ENCODE measurements at regions not wholly inside any gene's neighbourhood (a gene's known extent, or its start where the extent isn't known, plus 50 kb on each side); places are given as distances from the start of the nearest gene placed in this dataset.
A peak's percentile ranks its signal among the peaks of the same experiment; 100 is the strongest.

DNA sequence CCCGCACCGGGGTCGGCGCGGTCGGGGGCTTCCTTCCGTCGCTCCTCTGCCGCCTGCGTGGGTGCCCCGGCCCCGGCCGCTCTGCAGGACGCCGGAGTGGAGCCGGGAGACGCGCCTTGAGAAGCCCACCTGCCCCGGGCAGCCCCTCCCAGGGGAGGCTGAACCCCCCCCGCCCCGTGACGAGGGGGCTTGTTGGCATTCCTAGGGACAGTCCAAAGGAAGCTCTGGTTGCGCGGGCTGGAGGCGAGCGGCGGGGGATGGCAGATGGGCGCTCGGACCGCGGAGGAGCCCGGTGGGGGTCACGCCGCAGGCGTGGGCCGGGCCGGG is 133.5 kb upstream of the MGAT5 start:
- ChIA-PET POLR2A (interaction anchor here (0.7 to 1.6 kb wide), 3 partner anchors 35 to 291 kb away, joined by 3 to 4 read pairs (median 3); no protein-coding TSS in a partner anchor), CTCF (interaction anchor here (0.8 to 6.6 kb wide), 11 partner anchors 12 to 331 kb away, joined by 3 to 156 read pairs (median 8); no protein-coding TSS in a partner anchor)
- no peak for DNase-seq (ENCODE audit: extremely low spot score)
- TF ChIP-seq, protein P1, sequence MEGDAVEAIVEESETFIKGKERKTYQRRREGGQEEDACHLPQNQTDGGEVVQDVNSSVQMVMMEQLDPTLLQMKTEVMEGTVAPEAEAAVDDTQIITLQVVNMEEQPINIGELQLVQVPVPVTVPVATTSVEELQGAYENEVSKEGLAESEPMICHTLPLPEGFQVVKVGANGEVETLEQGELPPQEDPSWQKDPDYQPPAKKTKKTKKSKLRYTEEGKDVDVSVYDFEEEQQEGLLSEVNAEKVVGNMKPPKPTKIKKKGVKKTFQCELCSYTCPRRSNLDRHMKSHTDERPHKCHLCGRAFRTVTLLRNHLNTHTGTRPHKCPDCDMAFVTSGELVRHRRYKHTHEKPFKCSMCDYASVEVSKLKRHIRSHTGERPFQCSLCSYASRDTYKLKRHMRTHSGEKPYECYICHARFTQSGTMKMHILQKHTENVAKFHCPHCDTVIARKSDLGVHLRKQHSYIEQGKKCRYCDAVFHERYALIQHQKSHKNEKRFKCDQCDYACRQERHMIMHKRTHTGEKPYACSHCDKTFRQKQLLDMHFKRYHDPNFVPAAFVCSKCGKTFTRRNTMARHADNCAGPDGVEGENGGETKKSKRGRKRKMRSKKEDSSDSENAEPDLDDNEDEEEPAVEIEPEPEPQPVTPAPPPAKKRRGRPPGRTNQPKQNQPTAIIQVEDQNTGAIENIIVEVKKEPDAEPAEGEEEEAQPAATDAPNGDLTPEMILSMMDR (IDR thresholded peaks at IDR 0.05; ENCODE audit: control extremely low read depth, extremely low read depth, low read depth, missing control alignments) = no peak

DNA sequence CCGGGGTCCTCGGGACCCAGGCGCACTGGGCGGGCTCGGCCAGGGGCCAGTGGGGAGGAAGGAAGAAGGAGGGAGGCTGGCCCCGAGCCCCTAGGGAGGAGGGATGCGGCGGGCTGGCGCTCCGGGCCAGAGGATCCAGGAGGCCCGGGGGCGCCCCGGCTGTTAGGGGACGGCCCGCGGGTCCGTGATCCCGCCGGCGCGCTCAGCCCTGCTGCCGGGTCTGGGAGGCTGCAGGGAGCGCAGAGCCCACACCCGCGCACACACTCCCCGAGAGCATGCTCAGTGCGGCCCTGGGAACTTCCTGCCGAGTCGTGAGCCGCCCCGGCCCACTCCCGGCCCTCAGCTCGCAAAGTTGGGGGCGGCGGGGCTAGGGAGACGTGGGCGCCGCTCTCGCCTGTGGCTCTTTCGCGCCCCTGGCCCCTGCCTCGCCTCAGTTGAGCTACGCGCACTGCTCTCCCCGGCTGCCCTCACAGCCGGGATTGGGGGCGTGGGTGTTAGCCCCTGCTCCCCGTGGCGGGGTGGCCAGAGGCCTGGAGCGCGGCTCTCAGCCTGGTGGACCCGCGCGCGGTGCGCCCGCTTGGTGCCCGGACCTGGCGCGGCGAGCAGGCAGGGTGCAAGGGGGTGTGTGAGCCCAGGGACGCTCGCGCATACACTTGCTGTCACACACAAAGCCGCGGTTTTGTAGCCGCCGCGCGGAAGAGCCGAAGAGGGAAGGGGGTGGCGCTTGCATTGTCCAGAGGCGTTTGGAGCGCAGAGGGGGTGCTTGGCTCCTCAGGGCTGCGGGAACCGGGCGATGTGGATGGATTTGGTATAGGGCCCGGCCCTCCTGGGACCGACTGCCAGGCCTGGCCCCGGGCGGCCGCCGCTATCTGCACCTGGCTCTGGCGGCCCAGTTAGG is 132.9 kb upstream of the MGAT5 start:
- POLR2A ChIA-PET = interaction anchor here (1.6 kb wide), 1 partner anchor 35 kb away, joined by 3 read pairs; no protein-coding TSS in a partner anchor
- DNase-seq (ENCODE audit: extremely low spot score) = peak; percentile 86
- TF ChIP-seq, protein P1 (IDR thresholded peaks at IDR 0.05; ENCODE audit: control extremely low read depth, extremely low read depth, low read depth, missing control alignments) = no peak
- CTCF ChIA-PET = interaction anchor here (1.0 to 6.6 kb wide), 8 partner anchors 11 to 292 kb away, joined by 3 to 156 read pairs (median 18); no protein-coding TSS in a partner anchor

DNA sequence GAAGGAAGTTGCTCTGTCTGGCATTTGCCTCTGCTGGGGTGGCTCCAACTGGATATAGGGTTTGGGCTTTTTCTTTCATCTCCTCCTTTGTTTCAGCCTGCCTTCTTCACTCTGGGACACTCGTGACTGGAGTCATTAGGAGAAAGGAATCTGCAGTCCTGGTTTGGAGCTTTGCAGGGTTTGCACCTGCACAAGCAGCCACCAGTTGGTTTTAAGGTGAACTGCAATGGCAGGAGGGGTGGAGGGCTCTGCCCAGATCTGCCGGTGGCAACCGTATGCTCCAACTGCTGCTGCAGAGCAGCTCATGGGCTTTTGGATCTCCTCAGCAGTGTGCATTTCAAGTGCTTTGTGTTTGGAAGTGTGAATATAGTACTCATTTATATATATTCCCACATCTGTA is 131.3 kb upstream of the MGAT5 start:
- ChIA-PET CTCF (interaction anchor here (1.1 to 2.7 kb wide), 4 partner anchors 9 to 290 kb away, joined by 4 to 12 read pairs (median 8); no protein-coding TSS in a partner anchor), POLR2A (interaction anchor here (0.6 kb wide), 1 partner anchor 14 kb away, joined by 3 read pairs; no protein-coding TSS in a partner anchor)
- TF ChIP-seq, protein P1 (IDR thresholded peaks at IDR 0.05; ENCODE audit: control extremely low read depth, extremely low read depth, low read depth, missing control alignments) = no peak
- no peak for DNase-seq (ENCODE audit: extremely low spot score)

DNA sequence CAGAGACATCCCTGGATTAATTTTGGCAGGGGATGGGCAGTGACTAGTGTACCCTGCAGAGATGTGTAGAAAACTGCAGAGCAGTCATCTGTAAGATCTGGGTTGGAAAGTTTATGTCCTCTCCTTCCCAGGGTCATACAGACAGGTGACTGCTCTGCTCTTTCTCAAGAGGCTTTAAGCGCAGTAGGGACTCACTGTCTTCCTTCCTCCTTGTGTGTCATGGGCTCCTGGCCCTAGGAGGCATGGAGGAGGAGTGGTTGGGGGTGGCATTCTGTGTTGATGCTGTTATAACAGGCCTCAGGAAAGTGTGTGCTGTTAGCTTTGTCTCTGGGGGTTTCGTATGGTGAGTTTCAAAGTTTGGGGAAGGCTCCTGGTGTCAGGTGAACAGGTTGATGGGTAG is 130.5 kb upstream of the MGAT5 start:
- CTCF ChIA-PET = interaction anchor here (0.7 to 2.7 kb wide), 7 partner anchors 14 to 328 kb away, joined by 3 to 12 read pairs (median 4); partner anchors contain the start of gene MGAT5
- POLR2A ChIA-PET = no interaction called here
- TF ChIP-seq, protein P1 (IDR thresholded peaks at IDR 0.05; ENCODE audit: control extremely low read depth, extremely low read depth, low read depth, missing control alignments) = no peak
- no peak for DNase-seq (ENCODE audit: extremely low spot score)

DNA sequence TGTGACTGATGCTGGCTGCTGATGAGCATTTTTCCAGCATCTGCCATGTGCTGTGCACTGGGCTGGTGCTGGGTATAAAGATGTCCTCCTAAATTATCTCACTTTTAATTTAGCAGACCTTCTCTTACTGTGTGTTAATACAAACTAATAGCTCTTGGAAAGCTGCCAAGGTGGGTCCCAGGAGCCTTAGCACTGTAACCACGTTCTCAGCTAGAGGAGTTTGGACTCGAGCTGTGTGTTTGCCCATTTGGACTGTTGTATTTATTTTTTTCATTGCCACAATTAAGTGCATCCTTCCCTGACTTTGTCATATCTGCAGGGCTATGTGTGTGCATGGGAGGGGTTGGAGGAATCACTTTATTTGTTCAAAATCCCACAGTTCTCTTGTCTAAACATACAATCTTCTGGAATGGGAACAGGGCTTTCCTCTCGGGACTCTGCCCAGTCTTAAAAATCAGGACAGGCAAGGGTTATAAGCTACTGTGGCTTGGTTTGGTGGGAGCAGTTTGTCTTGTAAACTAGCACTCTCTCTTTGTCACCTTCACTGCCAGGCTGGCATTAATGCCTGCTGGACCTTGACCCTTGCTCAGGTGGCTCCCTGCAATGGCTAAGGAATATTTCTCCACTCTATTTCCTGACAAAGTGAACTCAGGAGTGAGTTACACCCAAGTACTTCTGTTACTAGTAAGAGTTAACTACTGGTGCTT is 129.7 kb upstream of the MGAT5 start:
- DNase-seq (ENCODE audit: extremely low spot score) = no peak
- POLR2A ChIA-PET = no interaction called here
- TF ChIP-seq, protein P1 (IDR thresholded peaks at IDR 0.05; ENCODE audit: control extremely low read depth, extremely low read depth, low read depth, missing control alignments) = no peak
- CTCF ChIA-PET = interaction anchor here (0.7 to 2.7 kb wide), 7 partner anchors 13 to 327 kb away, joined by 3 to 9 read pairs (median 3); partner anchors contain the start of gene MGAT5

DNA sequence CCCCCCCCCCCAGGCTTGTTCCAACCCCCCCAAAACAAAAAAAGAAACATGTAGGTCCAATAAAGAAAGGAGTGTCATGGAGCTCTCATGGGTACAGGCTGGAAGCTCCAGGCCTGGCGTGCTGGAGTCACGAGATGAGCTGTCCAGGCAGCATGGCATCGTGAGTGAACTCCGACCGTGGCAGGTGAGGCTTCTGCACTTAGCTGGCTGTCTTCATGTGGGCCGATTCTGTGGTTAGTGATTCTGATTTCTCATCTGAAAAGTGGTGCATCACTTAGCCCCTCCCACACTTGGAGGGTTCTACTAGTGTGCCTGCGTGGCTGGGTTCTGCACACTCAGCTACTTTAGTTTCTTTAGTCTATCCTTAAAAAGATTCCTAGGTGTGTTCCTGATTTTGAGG is 126.4 kb upstream of the MGAT5 start:
- ChIA-PET POLR2A (interaction anchor here (1.6 kb wide), 1 partner anchor 134 kb away, joined by 4 read pairs; no protein-coding TSS in a partner anchor), CTCF (interaction anchor here (1.1 to 5.0 kb wide), 7 partner anchors 9 to 284 kb away, joined by 3 to 44 read pairs (median 8); no protein-coding TSS in a partner anchor)
- TF ChIP-seq, protein P1 (IDR thresholded peaks at IDR 0.05; ENCODE audit: control extremely low read depth, extremely low read depth, low read depth, missing control alignments) = no peak
- peak; percentile 40 for DNase-seq (ENCODE audit: extremely low spot score)

Data from GM10248 (cell line).